Activated gamma-delta T cell treated with Interleukin-2 at 50 U/mL for 16 hours (primary cell): ENCODE measurements at regions not wholly inside any gene's neighbourhood (a gene's known extent, or its start where the extent isn't known, plus 50 kb on each side); places are given as distances from the start of the nearest gene placed in this dataset.

ENCODE experiments used
- DNase-seq: peaks from one replicate; pipeline ENCODE4 v3.0.0-alpha.2; 2020

DNA sequence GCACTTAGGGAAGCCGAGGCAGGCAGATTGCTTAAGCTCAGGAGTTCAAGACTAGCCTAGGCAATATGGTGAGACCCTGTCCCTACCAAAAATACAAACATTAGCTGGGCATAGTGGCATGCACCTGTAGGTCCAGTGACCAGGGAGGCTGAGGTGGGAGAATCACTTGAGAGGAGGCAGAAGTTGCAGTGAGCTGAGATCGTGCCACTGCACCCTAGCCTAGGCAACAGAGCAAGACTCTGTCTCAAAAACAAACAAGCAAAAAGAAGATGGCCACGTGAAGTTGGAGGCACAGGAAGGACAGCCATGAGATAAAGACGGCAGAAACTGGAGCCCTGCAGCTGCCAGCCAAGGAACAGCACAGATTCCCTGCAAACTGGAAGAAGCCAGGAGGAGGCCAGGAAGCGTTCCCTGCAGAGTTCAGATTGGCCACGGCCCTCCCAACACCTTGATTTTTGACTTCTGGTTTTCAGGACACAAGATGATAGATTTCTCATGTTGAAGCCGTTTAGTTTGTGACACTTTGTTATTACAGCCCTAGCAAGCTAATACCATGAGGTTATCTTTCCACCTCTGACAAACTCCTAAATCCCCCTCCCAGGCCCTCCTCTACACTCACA lies 786.7 kb downstream of the UQCRFS1 start:
- DNase-seq = no peak

DNA sequence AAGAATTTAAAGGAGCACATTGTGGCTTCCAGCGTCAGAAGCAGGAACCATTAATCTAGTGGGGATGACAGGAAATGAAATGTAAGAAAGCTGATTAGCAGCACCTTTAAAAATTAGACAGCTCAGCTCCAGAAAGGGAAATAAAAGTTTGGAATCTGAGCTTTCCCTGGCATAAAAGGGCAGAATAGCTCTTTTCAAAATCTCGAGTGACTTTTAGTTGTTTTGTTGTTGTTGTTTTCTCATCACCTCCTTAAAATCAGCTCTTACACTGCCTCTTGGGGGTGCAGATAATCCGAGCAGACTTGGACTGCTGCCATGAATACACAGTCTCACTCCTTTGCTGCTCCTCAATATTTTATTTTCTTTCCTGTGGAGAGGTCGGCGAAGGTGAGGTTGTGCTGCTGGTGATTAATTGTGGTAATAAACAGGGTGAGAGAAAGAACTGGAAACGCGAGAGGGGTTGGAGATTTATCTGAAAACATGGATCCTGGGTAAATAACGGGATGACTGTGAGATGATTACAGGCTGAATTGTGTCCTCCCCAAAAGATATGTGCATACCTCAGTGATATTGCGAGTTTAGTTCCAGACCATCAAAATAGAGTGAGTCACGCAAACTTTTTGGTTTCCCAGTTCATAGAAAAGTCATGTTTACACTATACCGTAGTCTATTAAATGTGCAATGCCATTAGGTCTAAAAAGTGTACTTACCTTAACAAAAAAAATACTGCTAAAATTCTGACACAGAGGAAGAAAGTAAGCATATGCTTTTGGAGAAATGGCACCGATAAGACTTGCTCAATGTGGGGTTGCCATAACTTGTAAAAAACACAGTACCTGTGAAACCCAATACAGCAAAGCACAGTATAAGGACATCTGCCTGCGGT lies 787.7 kb downstream of the UQCRFS1 start:
- DNase-seq = no peak

DNA sequence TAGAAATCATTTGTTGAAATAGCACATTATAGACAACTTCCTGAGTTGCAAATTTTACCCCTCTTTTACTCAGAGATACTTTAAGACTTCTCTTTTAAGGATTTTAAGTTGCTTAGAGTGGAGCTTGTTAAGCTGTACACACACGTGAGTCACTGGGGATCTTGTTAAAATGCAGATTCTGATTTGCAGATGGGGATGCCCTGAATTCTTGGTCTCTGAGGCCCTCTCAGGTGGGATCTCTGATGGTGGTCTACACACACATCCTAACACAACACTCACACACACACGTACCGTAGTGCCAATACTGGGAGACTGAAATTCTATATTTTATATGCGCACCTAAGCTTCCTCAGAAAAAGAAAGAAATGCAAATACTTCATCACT lies 788.3 kb downstream of the UQCRFS1 start:
- no peak for DNase-seq

DNA sequence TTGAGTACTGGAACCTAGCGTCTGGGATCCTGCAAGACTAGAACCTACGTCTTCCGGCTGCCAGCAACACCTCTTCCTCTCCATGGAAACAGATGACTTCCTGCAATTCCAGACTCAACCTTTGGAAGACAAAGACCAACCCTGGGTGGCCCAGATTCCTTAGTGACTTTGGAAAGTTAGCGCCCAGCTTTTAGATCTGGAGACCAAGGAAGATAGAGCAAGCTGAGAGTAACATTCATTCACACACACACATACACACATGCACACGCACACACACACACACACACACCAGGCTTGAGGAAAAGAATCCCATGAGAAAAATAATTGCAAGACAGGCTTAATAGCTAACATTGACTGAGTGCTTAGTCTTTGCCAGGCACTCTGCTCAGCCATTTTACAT lies 788.9 kb downstream of the UQCRFS1 start:
- DNase-seq = no peak

DNA sequence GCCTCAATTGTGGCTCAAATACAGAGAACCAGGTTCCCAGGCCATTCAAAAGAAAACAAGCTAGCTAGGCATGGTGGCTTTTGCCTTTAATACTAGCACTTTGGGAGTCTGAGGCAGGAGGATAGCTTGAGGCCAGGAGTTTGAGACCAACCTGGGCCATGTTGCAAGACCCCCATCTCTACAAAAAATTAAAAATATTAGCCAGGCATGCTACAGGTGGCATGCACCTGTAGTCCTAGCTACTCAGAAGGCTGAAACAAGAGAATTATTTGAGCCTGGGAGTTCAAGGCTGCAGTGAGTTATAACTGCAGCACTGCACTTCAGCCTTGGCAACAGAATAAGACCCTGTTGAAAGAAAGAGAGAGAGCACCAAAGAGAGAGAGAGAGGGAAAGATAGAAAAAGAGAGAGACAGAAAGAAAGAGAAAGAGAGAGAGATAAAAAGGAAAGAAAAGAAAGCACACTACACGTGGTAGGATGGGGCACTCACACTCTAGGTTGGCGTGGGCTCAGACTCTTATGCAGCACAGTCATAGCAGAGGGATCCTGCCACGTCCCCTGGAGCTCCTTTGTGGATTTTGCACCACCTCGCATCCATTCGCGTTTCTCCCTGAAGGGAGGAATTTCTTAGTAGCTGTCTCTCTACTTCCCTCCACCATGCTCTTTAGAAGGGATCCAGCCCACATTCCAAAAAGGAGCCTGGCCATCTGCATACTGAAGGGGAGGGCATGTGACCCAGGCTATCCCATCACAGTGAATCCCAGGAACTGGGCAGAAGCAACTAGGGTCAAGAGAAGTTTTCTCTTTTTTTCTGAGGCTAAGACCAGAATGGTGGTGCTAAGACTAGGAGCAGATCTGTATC lies 789.9 kb downstream of the UQCRFS1 start:
- no peak for DNase-seq

DNA sequence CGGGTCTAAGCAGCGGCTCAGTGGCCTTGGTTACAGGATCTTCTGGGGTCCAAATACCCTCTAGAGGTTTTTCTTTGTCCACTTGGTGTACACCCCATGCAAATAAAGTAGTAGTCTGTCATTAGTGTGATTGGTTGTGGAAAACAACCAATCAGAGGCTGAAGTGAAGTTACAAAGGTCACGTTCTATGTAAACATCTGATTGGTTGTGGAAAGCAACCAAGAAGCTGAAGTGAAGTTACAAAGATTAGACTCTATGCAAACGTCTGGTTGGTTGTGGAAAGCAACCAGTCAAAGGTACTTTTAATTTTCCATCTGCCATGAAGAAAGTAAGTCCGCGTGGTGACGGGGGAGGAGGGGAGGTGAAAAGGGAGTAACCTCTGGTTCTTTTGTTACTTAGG lies 790.9 kb downstream of the UQCRFS1 start:
- no peak for DNase-seq

DNA sequence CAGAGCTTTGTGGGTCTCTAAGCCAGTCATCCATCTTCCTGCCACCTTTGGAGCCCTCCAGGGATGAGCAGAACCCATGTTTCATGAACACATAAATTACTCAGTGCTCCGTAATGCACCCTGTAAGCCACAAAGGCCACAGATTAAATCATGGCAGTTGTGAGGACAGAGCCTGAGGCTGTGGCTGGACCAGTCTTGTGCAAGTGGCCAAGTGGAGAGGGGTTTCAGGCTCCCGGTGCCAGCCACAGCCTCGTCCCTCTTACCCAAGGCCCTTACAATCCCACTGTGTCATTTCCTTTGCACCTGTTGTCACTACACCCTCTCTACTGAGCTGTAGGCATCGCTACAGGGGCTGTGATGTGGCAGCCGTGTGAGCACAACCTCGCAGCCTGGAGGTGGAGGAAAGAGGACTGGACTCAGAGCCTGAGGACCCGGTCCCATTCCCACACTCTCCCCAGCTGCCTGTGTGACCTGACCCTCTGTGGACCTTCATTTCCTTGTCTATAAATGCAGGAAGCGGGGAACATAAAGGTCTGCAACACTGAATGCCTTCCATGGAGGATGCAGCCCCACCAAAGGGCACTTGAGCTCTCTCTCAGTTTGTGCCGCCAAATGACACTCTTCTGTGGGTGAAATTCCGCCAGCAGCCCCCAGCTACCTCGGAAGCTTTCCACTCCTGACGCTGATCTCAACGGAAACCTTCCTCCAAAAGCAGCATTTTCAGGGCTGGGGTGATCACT lies 792.0 kb downstream of the UQCRFS1 start:
- DNase-seq = no peak

DNA sequence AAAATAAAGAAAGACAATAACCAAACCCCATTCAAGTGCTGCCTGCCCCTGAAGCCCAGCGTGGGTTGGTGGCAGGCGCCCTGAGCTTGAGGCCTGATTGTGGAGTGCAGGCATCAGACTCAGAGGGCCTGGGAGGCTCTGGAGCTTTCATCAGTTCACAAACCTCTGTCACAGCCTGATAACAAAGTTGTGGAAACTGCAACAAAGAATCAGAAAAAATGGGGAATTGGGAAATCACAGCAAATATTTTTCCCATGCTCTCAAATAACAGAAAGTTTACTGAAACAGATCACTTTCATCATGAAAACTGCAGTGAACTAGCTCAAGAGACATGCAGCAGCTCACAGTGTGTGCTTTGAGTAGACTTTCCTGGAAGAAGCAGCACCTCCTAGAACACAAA lies 793.6 kb downstream of the UQCRFS1 start:
- DNase-seq = no peak

DNA sequence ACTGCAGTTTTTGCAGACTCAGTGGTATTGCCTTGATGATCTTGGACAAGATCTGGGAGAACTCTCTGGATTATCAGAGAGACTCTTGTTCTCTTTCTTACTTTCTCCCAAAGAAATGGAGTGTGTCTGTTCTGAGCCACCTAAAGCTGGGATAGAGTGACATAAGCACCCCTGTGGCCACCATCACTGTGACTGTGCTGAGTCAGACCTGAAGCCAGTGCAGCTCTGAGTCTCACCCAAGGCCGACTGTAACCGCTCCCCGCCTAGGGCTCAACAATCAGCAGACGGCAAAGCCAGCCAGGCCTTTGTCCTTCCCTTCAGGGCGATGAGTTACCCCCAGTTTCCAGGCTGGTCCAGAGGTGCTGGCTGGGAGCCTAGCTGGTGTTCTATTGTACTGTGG lies 795.6 kb downstream of the UQCRFS1 start:
- no peak for DNase-seq

DNA sequence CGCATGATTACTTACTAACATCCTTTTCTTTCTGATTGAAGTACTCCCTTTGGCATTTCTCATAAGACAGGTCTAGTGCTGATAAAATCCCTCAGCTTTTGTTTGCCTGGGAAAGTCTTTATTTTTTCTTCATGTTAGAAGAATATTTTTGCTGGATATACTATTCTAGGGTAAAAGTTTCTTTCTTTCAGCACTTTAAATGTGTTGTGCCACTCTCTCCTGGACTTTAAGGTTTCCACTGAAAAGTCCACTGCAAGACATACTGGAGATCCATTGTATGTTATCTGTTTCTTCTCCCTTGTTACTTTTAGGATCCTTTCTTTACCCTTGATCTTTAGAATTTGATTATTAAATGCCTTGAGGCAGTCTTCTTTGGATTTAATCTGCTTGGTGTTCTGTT lies 796.7 kb downstream of the UQCRFS1 start:
- DNase-seq = no peak

DNA sequence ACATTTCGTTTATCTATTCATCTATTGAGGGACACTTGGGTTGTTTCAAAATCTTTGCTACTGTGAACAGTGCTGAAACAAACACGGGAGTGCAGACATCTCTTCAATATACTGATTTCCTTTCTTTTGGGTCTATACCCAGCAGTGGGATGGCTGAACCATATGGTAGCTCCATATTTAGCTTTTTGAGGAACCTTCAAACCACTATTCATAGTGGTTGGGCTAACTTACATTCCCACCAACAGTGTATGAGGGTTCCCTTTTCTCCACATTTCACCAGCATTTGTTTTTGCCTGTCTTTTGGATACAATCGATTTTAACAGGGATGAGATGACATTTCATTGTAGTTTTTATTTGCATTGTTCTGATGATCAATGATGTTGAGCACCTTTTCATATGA lies 798.2 kb downstream of the UQCRFS1 start:
- DNase-seq = no peak

DNA sequence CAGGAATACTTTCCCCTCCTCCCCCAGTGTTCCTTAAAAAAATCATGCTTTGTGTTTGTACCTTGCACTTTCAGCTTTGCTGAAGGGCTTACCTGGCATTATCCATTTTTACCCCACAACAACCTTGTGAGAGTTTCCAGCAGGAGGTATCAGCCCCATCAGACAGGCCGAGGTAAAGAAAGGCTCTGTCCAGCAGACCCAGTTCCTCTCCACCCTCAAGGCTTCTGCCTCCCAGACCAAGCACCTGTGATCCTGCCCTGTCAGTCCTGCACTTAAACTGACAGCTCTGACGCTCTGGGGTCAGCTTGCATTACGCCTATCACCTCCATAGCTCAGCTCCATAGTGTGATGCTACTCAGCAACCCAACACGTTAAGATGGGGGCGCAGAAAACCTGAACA lies 803.1 kb downstream of the UQCRFS1 start:
- DNase-seq = no peak

DNA sequence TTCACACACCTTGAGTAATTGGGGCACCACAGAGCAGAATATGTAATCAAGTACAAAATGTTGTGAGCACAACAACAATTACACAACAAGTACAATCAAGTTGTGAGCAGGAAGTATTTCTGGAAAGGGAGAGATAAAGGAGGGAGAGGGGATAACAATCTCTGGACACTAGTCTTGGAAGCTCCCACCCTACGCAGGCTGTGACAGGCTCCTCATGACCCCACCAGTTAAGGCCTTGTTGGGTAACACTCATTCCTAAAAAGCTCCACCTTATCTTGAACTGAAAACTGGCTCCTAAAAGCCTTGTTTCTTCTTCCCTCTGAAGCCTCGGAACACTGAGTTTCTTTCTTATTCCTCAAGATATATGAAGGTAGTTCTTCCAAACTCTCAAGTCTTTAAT lies 806.0 kb downstream of the UQCRFS1 start:
- DNase-seq = no peak

DNA sequence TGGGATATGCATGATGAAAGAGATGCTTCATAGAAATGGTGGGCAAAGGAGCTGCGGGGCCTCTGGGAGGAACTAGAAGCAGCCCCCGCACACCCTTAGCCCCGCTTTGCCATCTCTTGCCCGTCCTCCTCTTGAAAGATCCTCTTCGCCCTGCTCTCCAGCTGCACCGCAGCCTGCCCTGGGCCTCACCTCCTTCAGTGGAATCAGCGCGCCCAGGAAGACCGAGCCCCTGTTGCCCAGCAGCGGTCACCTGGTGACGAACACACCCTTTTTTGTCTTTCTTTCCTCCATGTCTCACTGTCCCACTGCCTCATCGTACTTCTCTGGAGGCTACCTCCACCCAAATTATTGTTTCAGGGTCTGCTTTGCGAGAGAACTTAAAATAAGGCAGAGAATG lies 807.6 kb downstream of the UQCRFS1 start:
- no peak for DNase-seq

DNA sequence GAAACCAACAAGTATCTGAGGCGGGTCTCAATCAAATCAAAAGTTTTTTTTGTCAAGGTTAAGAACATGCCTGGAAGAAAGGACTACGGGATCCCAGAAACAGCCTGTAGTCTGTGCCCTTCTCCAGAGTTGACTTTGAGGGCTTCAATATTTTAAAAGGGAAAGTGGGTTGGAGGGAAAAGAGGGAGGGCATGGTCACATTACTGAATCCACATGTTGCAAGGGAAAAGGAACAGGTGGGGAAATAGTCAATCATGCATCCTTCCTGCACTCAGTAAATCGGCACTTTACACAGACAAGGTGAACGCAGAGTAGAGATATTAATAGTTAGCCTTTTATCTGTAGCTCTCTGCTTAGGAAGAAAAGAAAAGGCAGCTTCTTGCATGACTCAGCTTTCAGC lies 808.5 kb downstream of the UQCRFS1 start:
- no peak for DNase-seq

DNA sequence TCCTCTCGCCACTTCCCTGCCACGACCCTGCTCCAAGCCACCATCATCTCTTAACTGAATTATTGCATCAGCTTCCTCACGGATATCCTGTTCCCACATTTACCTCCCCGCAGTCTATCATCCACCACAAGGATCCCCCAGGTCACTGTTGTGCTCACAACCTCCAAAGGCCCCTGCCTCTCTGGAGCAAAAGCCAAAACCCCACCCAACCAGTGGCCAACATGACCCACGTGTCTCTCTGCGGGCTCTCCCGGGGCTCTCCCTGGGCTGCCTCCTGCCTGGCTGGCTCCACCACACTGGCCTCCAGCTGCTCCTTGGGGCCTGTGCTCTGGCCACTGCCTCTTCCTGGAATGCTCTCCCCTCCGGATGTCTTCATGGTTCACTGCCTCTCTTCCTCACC lies 809.3 kb downstream of the UQCRFS1 start:
- no peak for DNase-seq

DNA sequence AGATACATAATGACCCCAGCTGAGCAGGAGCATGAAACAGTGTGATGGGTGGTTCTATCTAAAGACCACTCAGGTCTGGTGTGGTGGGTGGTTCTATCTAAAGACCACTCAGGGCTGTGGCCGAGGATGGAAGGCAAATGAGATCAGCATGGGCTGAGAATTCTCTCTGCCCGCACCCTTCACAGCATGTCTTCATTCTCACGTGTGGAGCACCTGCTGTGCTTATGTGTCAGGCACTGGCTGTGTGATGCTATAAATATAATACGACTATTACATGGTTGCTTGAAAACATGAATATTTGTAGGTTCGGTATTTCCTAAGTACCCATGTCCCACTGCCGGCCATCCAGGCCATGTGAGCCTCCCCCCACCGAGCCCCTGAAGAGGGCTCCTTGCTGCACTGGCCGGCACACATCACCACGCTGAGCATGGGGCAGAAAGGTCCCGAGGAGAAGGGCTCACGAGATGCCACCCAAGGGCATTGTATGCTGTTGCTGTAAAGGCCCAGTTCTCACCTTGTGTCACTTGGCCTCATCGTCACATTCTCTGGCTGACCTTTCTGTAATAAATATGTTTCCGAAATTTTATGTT lies 810.2 kb downstream of the UQCRFS1 start:
- DNase-seq = no peak

DNA sequence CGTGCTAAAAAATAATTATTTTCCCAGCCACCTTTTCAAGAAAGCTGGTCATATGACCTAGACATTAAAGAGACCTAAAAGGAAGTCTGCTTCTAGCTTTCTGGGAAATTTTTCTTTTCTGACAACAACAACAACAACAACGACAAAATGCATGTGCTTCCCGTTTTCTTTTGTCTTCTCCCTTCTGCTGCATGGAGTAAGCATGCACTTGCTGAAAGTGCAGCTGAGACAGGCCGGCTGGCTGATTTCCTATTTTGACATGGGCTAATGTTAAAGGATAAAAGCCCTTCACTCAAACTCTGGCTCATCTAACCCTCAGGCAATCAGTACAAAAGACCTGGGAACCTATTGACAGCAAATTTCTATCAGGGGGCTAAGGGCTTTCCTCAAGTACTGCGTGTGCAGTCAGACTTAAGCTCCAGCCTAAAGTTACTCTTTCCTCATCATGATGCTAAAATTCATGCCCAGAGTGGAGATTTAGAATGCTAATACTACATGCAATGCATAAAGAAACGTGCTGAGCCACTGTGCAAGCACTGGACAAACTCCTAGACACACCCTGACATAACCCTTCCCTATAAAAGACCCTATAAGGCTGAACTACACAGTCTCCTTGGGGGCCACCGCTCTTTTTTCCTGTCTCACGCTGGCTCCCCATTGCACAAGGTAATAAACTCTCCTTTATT lies 811.1 kb downstream of the UQCRFS1 start:
- no peak for DNase-seq

DNA sequence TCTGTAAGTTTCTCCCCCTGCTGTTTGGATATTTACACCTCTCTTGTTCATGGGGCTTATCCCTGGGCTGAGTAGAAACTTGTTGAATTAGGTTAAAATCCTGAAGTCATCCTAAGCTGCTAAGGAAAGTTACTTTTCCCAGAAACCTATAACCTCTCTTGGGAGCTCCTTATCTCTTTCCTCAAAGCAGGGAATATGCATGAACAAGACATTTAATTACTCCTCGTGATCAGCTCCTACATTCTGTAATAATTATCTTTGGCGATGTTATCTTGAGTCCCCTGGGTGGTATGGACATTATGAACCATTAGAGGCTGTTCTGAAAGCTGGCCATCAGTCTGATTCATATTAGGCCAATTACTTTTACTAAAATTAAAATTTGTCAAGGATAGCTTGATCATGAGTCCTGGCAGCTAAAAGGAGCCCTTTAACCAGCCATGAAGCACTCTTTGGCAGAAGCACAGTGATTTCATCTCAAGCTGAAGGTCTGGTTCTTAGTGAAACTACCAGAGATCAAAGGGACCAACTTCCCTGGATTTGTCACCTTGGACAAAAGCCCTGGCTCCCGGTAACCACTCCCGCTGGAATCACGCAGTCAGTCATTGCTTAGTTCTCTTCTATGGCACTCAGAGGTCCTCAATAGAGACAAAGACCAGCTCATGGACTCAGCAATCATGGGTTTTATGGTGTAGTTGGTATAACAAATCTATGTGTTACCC lies 811.8 kb downstream of the UQCRFS1 start:
- DNase-seq = no peak

DNA sequence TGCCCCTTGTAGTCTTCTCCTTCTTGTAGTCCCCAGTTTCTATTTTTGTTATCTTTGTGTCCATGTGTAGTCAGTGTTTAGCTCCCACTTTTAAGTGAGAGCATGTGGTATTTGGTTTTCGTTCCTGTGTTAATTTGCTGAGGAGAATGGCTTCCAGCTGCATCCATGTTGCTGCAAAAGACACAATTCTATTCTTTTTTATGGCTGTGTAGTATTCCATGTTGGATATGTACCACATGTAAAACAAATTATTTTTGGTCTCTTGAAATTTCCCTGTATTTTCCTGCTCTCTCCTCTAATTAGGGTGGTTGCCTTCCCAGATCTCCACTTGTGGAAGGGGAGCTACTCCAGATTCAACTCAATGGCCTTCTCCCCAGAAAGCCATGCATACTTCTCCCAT lies 813.8 kb downstream of the UQCRFS1 start:
- no peak for DNase-seq

DNA sequence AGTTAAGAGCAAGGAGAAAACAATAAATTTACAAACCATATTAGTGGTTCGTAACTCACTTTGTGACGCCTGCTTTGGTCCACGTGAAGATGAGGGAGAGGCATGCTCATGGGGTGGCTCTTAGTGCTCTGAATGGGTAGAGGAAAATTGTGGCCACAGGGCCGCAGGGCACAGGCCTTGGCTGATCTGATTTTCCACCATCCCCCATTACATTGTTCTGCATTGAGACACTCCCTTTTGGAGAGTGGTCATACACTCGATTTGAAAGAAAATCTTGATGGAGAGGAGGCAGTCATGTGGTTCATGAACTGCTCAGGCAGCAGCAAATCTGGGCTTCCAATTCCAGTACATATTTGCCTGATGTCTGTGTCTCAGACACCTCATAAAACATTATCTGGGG lies 815.2 kb downstream of the UQCRFS1 start:
- no peak for DNase-seq
